GM12878 (cell line): ENCODE measurements at regions not wholly inside any gene's neighbourhood (a gene's known extent, or its start where the extent isn't known, plus 50 kb on each side); places are given as distances from the start of the nearest gene placed in this dataset.

Experiments
- ATAC-seq: fragments of 200-7000 bp; cut with Tn5 transposase; 3 replicates; pipeline ENCODE4 v1.9.1; 2020; ENCODE audit warnings: mild to moderate bottlenecking, moderate library complexity
- BruUV-seq: library from RNA; stranded (reverse); fragments of 400-500 nt; replicated peaks from 2 replicates; lab custom pipeline; 2021; lab: Mats Ljungman, UMichigan
- CTCF ChIA-PET: fragments of 300-600 bp; sonication (Branson Sonifier 250); formaldehyde crosslinking; extraction: SDS; loops from one replicate; lab custom pipeline; 2021; ENCODE audit warnings: inconsistent platforms; lab: Yijun Ruan, JAX
- POLR2A ChIA-PET: fragments of 350-600 bp; formaldehyde crosslinking; extraction: SDS; loops from one replicate; lab custom pipeline; 2021; ENCODE audit warnings: inconsistent platforms; lab: Charles Lee
- RAD21 ChIA-PET: fragments of 300-600 bp; sonication (Branson Sonifier 250); formaldehyde crosslinking; loops from one replicate; lab custom pipeline; 2023; ENCODE audit warnings: antibody characterized with exemption; ENCODE audit not compliant: unreplicated experiment; lab: Charles Lee
- SMC1A ChIA-PET: fragments of 300-600 bp; sonication (Branson Sonifier 250); formaldehyde crosslinking; loops from one replicate; lab custom pipeline; 2023; ENCODE audit not compliant: unreplicated experiment, uncharacterized antibody; lab: Charles Lee
- DNase-seq: peaks from one replicate; pipeline ENCODE4 v3.0.0-alpha.2; 2011; ENCODE audit warnings: low read depth, low spot score
- FAIRE-seq: peaks from 3 replicates; lab custom pipeline; 2011; peaks lifted over from hg19 to GRCh38; lab: Jason Lieb, UNC
- H2AFZ ChIP-seq: 2 replicates; pipeline ENCODE4 v1.6.0; 2011; ENCODE audit warnings: low read depth, low read length, control low read depth; ENCODE audit not compliant: control insufficient read depth
- H3K27ac ChIP-seq: 2 replicates; pipeline ENCODE4 v1.5.1; 2011; ENCODE audit warnings: control low read depth; ENCODE audit not compliant: control insufficient read depth, insufficient read depth
- H3K27me3 ChIP-seq, 2 experiments: replicated peaks in 1 of 2; 2 replicates each; pipeline versions ENCODE4 v1.6.0 to v1.6.1; 2011; ENCODE audit warnings: low read length in 1 of 2; ENCODE audit not compliant: control insufficient read depth in 2 of 2, insufficient read depth in 2 of 2
- H3K36me3 ChIP-seq, 2 experiments: 2 replicates each; pipeline ENCODE4 v1.5.1; 2011; ENCODE audit warnings: low read length in 1 of 2; ENCODE audit not compliant: control insufficient read depth in 2 of 2, insufficient read depth in 2 of 2
- H3K4me1 ChIP-seq: 2 replicates; pipeline ENCODE4 v1.6.1; 2011; ENCODE audit warnings: mild to moderate bottlenecking, low read length, moderate library complexity, mixed read lengths; ENCODE audit not compliant: control insufficient read depth, insufficient read depth
- H3K4me2 ChIP-seq: 2 replicates; pipeline ENCODE4 v1.6.0; 2011; ENCODE audit warnings: control low read depth; ENCODE audit not compliant: control insufficient read depth, insufficient read depth
- H3K4me3 ChIP-seq: fragments of 200-600 bp; sonication (generic); 2 replicates; pipeline ENCODE4 v1.5.1; 2016
- H3K79me2 ChIP-seq: 2 replicates; pipeline ENCODE4 v1.6.0; 2011; ENCODE audit warnings: low read length; ENCODE audit not compliant: control insufficient read depth, insufficient read depth
- H3K9ac ChIP-seq: 2 replicates; pipeline ENCODE4 v1.8.0; 2011; ENCODE audit warnings: low read length, control low read depth, mixed read lengths; ENCODE audit not compliant: control insufficient read depth, insufficient read depth
- H3K9me3 ChIP-seq: replicated peaks from 3 replicates; pipeline ENCODE4 v1.5.1; 2011; ENCODE audit warnings: mild to moderate bottlenecking, low read length; ENCODE audit not compliant: control insufficient read depth, insufficient read depth
- H4K20me1 ChIP-seq: 2 replicates; pipeline ENCODE4 v1.6.0; 2011; ENCODE audit not compliant: control insufficient read depth, insufficient read depth
- CEBPB ChIP-seq, 2 experiments: fragments of 150-350 bp in 1 of 2; IDR thresholded peaks; 2 replicates each; pipeline ENCODE4 v1.6.1; 2012 to 2014; ENCODE audit warnings: low read depth in 2 of 2, low read length in 2 of 2, borderline replicate concordance in 1 of 2, inconsistent platforms in 1 of 2
- FOXK2 ChIP-seq: fragments of 450-650 bp; IDR thresholded peaks from 2 replicates; pipeline ENCODE4 v1.6.1; 2017; ENCODE audit warnings: mild to moderate bottlenecking, moderate library complexity
- POLR2A ChIP-seq: IDR thresholded peaks from 2 replicates; pipeline ENCODE4 v1.6.1; 2011; ENCODE audit warnings: low read depth, mild to moderate bottlenecking, low read length
- WGBS: methylation state at CpG from one replicate; pipeline ENCODE4 v1.1.6; 2016; ENCODE audit warnings: low lambda C conversion rate; ENCODE audit not compliant: insufficient replicate concordance, insufficient coverage; ENCODE audit errors: missing lambda C conversion rate; 5-methylcytosine and 5-hydroxymethylcytosine counted together
- in situ Hi-C: fragments of 300-500 bp; cut with MboI; formaldehyde crosslinking; loops from 9 replicates; pipeline ENCODE4 v1.14.3; 2018; ENCODE audit warnings: mixed read lengths
- intact Hi-C: fragments of 100-400 bp; cut with micrococcal nuclease; formaldehyde crosslinking; loops from one replicate; pipeline ENCODE4 v1.14.2; 2022; ENCODE audit not compliant: unreplicated experiment
- TF ChIP-seq, protein P1 (sequence below): fragments of 450-650 bp; IDR thresholded peaks from 2 replicates; pipeline ENCODE4 v1.6.1; 2018; ENCODE audit warnings: mild to moderate bottlenecking, low read depth, moderate library complexity; ENCODE audit not compliant: partially characterized antibody
- TF ChIP-seq, protein P2 (sequence below): fragments of 450-650 bp; IDR thresholded peaks from 2 replicates; pipeline ENCODE4 v1.6.1; 2017; ENCODE audit warnings: antibody characterized with exemption, mild to moderate bottlenecking, moderate library complexity
- TF ChIP-seq, protein P3 (sequence below): fragments of 450-650 bp; IDR thresholded peaks from 2 replicates; pipeline ENCODE4 v1.6.1; 2018; ENCODE audit warnings: borderline replicate concordance, mild to moderate bottlenecking; ENCODE audit not compliant: partially characterized antibody
- TF ChIP-seq, protein P4 (sequence below): fragments of 450-650 bp; IDR thresholded peaks from 2 replicates; pipeline ENCODE4 v1.6.1; 2017; ENCODE audit warnings: mild to moderate bottlenecking, low read depth, inconsistent platforms; ENCODE audit not compliant: poor library complexity, severe bottlenecking
- TF ChIP-seq, protein P5 (sequence below): IDR thresholded peaks from 2 replicates; pipeline ENCODE4 v1.6.1; 2012; ENCODE audit warnings: mild to moderate bottlenecking, low read depth, low read length

DNA sequence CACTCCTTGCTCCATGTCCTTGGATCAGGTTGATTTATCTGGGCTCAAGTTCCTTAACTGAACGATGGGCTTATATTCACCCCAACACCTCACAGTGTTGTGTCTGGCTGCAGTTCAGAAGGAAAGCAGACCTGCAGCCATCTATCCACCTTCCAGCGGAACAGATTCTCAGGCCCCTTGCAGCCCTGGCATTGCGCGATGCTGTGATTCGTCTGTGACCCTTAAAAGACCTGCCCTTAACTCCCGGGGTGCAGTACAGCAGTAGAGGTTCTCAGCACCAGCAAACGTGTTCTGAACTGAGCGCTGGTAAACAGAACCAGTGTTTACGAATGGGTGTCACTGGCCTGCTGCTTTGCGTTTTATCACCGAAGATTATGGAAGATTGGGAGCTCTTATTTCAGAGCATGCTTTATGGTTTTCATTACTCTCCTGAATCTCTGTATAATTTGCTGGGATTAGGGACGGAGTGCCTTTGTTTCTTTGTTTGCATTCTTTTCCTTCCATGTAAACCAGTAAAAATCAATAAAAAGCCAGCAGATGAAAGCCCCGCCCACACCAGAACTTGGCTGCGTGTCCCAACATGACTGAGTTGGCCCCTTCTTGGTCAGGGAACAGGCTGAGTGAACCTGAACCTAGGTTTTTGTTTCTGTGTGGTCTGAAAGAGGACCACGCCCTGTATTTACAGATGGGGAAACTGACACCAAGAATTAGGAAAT, 286.7 kb upstream of the CRY1 start:
- H3K79me2 ChIP-seq = no peaks in the 10 kb centered on the region
- H3K9ac ChIP-seq = no peak overlapping the region
- no peaks in the 10 kb centered on the region for H3K27me3 ChIP-seq
- in situ Hi-C loops = no loop called here
- TF ChIP-seq, protein P1, sequence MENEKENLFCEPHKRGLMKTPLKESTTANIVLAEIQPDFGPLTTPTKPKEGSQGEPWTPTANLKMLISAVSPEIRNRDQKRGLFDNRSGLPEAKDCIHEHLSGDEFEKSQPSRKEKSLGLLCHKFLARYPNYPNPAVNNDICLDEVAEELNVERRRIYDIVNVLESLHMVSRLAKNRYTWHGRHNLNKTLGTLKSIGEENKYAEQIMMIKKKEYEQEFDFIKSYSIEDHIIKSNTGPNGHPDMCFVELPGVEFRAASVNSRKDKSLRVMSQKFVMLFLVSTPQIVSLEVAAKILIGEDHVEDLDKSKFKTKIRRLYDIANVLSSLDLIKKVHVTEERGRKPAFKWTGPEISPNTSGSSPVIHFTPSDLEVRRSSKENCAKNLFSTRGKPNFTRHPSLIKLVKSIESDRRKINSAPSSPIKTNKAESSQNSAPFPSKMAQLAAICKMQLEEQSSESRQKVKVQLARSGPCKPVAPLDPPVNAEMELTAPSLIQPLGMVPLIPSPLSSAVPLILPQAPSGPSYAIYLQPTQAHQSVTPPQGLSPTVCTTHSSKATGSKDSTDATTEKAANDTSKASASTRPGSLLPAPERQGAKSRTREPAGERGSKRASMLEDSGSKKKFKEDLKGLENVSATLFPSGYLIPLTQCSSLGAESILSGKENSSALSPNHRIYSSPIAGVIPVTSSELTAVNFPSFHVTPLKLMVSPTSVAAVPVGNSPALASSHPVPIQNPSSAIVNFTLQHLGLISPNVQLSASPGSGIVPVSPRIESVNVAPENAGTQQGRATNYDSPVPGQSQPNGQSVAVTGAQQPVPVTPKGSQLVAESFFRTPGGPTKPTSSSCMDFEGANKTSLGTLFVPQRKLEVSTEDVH = no peak
- TF ChIP-seq CEBPB (IDR thresholded peaks at IDR 0.05; ENCODE audit: borderline replicate concordance in 1 of 2, low read depth in 2 of 2, low read length in 2 of 2) (no peak), POLR2A (no peak), FOXK2 (no peak)
- TF ChIP-seq, protein P2, sequence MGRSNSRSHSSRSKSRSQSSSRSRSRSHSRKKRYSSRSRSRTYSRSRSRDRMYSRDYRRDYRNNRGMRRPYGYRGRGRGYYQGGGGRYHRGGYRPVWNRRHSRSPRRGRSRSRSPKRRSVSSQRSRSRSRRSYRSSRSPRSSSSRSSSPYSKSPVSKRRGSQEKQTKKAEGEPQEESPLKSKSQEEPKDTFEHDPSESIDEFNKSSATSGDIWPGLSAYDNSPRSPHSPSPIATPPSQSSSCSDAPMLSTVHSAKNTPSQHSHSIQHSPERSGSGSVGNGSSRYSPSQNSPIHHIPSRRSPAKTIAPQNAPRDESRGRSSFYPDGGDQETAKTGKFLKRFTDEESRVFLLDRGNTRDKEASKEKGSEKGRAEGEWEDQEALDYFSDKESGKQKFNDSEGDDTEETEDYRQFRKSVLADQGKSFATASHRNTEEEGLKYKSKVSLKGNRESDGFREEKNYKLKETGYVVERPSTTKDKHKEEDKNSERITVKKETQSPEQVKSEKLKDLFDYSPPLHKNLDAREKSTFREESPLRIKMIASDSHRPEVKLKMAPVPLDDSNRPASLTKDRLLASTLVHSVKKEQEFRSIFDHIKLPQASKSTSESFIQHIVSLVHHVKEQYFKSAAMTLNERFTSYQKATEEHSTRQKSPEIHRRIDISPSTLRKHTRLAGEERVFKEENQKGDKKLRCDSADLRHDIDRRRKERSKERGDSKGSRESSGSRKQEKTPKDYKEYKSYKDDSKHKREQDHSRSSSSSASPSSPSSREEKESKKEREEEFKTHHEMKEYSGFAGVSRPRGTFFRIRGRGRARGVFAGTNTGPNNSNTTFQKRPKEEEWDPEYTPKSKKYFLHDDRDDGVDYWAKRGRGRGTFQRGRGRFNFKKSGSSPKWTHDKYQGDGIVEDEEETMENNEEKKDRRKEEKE = no peak
- TF ChIP-seq, protein P3, sequence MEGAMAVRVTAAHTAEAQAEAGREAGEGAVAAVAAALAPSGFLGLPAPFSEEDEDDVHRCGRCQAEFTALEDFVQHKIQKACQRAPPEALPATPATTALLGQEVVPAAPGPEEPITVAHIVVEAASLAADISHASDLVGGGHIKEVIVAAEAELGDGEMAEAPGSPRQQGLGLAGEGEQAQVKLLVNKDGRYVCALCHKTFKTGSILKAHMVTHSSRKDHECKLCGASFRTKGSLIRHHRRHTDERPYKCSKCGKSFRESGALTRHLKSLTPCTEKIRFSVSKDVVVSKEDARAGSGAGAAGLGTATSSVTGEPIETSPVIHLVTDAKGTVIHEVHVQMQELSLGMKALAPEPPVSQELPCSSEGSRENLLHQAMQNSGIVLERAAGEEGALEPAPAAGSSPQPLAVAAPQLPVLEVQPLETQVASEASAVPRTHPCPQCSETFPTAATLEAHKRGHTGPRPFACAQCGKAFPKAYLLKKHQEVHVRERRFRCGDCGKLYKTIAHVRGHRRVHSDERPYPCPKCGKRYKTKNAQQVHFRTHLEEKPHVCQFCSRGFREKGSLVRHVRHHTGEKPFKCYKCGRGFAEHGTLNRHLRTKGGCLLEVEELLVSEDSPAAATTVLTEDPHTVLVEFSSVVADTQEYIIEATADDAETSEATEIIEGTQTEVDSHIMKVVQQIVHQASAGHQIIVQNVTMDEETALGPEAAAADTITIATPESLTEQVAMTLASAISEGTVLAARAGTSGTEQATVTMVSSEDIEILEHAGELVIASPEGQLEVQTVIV = no peak
- TF ChIP-seq, protein P4, sequence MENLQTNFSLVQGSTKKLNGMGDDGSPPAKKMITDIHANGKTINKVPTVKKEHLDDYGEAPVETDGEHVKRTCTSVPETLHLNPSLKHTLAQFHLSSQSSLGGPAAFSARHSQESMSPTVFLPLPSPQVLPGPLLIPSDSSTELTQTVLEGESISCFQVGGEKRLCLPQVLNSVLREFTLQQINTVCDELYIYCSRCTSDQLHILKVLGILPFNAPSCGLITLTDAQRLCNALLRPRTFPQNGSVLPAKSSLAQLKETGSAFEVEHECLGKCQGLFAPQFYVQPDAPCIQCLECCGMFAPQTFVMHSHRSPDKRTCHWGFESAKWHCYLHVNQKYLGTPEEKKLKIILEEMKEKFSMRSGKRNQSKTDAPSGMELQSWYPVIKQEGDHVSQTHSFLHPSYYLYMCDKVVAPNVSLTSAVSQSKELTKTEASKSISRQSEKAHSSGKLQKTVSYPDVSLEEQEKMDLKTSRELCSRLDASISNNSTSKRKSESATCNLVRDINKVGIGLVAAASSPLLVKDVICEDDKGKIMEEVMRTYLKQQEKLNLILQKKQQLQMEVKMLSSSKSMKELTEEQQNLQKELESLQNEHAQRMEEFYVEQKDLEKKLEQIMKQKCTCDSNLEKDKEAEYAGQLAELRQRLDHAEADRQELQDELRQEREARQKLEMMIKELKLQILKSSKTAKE = no peak
- TF ChIP-seq, protein P5, sequence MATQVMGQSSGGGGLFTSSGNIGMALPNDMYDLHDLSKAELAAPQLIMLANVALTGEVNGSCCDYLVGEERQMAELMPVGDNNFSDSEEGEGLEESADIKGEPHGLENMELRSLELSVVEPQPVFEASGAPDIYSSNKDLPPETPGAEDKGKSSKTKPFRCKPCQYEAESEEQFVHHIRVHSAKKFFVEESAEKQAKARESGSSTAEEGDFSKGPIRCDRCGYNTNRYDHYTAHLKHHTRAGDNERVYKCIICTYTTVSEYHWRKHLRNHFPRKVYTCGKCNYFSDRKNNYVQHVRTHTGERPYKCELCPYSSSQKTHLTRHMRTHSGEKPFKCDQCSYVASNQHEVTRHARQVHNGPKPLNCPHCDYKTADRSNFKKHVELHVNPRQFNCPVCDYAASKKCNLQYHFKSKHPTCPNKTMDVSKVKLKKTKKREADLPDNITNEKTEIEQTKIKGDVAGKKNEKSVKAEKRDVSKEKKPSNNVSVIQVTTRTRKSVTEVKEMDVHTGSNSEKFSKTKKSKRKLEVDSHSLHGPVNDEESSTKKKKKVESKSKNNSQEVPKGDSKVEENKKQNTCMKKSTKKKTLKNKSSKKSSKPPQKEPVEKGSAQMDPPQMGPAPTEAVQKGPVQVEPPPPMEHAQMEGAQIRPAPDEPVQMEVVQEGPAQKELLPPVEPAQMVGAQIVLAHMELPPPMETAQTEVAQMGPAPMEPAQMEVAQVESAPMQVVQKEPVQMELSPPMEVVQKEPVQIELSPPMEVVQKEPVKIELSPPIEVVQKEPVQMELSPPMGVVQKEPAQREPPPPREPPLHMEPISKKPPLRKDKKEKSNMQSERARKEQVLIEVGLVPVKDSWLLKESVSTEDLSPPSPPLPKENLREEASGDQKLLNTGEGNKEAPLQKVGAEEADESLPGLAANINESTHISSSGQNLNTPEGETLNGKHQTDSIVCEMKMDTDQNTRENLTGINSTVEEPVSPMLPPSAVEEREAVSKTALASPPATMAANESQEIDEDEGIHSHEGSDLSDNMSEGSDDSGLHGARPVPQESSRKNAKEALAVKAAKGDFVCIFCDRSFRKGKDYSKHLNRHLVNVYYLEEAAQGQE = no peak
- no peak for FAIRE-seq
- no peaks in the 10 kb centered on the region for H4K20me1 ChIP-seq
- no peaks in the 10 kb centered on the region; the same call in 2 of the 3 replicates for H3K9me3 ChIP-seq
- DNase-seq = no peak
- intact Hi-C loops = no loop called here
- no peak for ATAC-seq
- RAD21 ChIA-PET = no interaction called here
- H3K4me1 ChIP-seq = no peaks in the 10 kb centered on the region
- SMC1A ChIA-PET = no interaction called here
- POLR2A ChIA-PET = no interaction called here
- BruUV-seq = no TSS peak
- no peak overlapping the region for H3K4me3 ChIP-seq
- H3K4me2 ChIP-seq = no peak overlapping the region
- no peak overlapping the region for H3K27ac ChIP-seq
- 49% methylated on average over 15 of the region's 15 CpGs for WGBS
- CTCF ChIA-PET = no interaction called here
- H2AFZ ChIP-seq = no peak overlapping the region
- H3K36me3 ChIP-seq = no peaks in the 10 kb centered on the region
